Middle frontal gyrus (tissue), 1 donor: ENCODE measurements at regions not wholly inside any gene's neighbourhood (a gene's known extent, or its start where the extent isn't known, plus 50 kb on each side); places are given as distances from the start of the nearest gene placed in this dataset.
"Not testable (repeated sequence)": the region's sequence is repeated elsewhere in the genome, so short reads cannot be mapped to it uniquely, and the experiment has no call there.

Source experiments
- DNase-seq: peaks from one replicate; pipeline ENCODE4 v3.0.0-alpha.2; 2015; ENCODE audit warnings: low spot score; ENCODE audit errors: extremely low spot score

- no peak for DNase-seq
These were observed 754.7 kb downstream of the DHX35 start for GRCh38 chr20:39716796-39717341.

- DNase-seq: no peak
These were observed 751.1 kb downstream of the DHX35 start for GRCh38 chr20:39713076-39713840.

GRCh38 chr20:39706184-39706663 is 744.1 kb downstream of the DHX35 start:
- no peak for DNase-seq

- DNase-seq: no peak
These were observed 742.9 kb downstream of the DHX35 start for GRCh38 chr20:39705032-39705431.

- DNase-seq: not testable (repeated sequence)
These were observed 741.2 kb downstream of the DHX35 start for GRCh38 chr20:39703357-39703756.

- DNase-seq: no peak
These were observed 740.7 kb downstream of the DHX35 start for GRCh38 chr20:39702701-39703349.

GRCh38 chr20:39700528-39700927 is 738.4 kb downstream of the DHX35 start:
- no peak for DNase-seq

GRCh38 chr20:39699166-39699725 is 737.1 kb downstream of the DHX35 start:
- no peak for DNase-seq

- DNase-seq: no peak
These were observed 736.6 kb downstream of the DHX35 start for GRCh38 chr20:39698752-39699151.

- DNase-seq: no peak
These were observed 729.2 kb downstream of the DHX35 start for GRCh38 chr20:39691151-39691862.

GRCh38 chr20:39676857-39677391 is 714.8 kb downstream of the DHX35 start:
- no peak for DNase-seq

GRCh38 chr20:39676241-39676640 is 714.1 kb downstream of the DHX35 start:
- DNase-seq: no peak

- DNase-seq: no peak
These were observed 712.7 kb downstream of the DHX35 start for GRCh38 chr20:39674842-39675241.

GRCh38 chr20:39670988-39671387 is 708.8 kb downstream of the DHX35 start:
- DNase-seq: no peak

GRCh38 chr20:39669659-39670058 is 707.5 kb downstream of the DHX35 start:
- no peak for DNase-seq

- DNase-seq: no peak
These were observed 705.9 kb downstream of the DHX35 start for GRCh38 chr20:39668038-39668437.

- no peak for DNase-seq
These were observed 699.7 kb downstream of the DHX35 start for GRCh38 chr20:39661833-39662232.

- DNase-seq: no peak
These were observed 698.8 kb downstream of the DHX35 start for GRCh38 chr20:39660965-39661364.

- DNase-seq: no peak
These were observed 698.1 kb downstream of the DHX35 start for GRCh38 chr20:39660226-39660625.

- DNase-seq: no peak
These were observed 696.7 kb downstream of the DHX35 start for GRCh38 chr20:39658662-39659409.

- no peak for DNase-seq
These were observed 692.0 kb downstream of the DHX35 start for GRCh38 chr20:39654171-39654570.
